GM06990 (cell line): ENCODE measurements at regions not wholly inside any gene's neighbourhood (a gene's known extent, or its start where the extent isn't known, plus 50 kb on each side); places are given as distances from the start of the nearest gene placed in this dataset.

Source experiments
- DNase-seq: peaks from one replicate; pipeline ENCODE4 v3.0.0-alpha.2; 2011; ENCODE audit not compliant: insufficient read length; ENCODE audit errors: extremely low read depth
- H3K27me3 ChIP-seq: replicated peaks from 2 replicates; pipeline ENCODE4 v1.6.0; 2011; ENCODE audit warnings: low read length; ENCODE audit not compliant: control insufficient read depth, insufficient read depth
- H3K36me3 ChIP-seq: 2 replicates; pipeline ENCODE4 v1.5.1; 2011; ENCODE audit warnings: low read length; ENCODE audit not compliant: control insufficient read depth, insufficient read depth
- H3K4me3 ChIP-seq: replicated peaks from 2 replicates; pipeline ENCODE4 v1.5.1; 2011; ENCODE audit warnings: low read depth, mild to moderate bottlenecking, control low read depth, low read length
- TF ChIP-seq, protein P1 (sequence below): IDR thresholded peaks from 2 replicates; pipeline ENCODE4 v1.5.1; 2011; ENCODE audit warnings: low read length, control low read depth, mild to moderate bottlenecking, inconsistent platforms; ENCODE audit not compliant: insufficient read depth, poor library complexity, severe bottlenecking

DNA sequence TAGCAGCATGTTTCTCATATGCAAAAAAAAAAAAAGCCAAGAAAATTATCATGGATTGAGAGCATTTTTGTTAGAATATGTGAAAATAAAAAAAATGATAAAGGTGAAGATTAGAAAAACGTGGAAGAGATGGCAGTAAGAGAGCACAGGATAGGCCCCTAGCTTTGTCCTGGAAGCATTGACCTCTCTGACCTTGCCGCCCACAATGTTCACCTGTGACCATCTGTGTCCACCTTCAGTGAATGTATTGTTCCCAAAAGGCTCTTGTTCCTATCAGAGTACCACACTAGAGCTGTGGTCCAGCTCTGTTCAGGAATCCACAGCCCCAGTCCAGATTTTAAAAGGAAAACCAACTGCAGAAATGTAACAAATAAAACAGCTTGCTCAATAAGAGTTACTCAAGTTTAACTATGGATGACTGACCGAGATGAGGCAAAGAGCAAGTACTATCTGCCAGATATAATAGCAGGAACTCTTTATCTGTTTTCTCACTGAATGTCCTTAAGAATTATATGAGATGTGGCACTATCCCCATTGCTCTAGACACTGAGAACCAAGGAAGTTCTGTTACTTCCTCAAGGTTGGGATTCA, 287.7 kb upstream of the STXBP5 start:
- Histone ChIP-seq H3K4me3 (no peak overlapping the region), H3K27me3 (no peaks in the 10 kb centered on the region), H3K36me3 (no peaks in the 10 kb centered on the region)
- no peak for DNase-seq
- TF ChIP-seq, protein P1, sequence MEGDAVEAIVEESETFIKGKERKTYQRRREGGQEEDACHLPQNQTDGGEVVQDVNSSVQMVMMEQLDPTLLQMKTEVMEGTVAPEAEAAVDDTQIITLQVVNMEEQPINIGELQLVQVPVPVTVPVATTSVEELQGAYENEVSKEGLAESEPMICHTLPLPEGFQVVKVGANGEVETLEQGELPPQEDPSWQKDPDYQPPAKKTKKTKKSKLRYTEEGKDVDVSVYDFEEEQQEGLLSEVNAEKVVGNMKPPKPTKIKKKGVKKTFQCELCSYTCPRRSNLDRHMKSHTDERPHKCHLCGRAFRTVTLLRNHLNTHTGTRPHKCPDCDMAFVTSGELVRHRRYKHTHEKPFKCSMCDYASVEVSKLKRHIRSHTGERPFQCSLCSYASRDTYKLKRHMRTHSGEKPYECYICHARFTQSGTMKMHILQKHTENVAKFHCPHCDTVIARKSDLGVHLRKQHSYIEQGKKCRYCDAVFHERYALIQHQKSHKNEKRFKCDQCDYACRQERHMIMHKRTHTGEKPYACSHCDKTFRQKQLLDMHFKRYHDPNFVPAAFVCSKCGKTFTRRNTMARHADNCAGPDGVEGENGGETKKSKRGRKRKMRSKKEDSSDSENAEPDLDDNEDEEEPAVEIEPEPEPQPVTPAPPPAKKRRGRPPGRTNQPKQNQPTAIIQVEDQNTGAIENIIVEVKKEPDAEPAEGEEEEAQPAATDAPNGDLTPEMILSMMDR, result no peak

DNA sequence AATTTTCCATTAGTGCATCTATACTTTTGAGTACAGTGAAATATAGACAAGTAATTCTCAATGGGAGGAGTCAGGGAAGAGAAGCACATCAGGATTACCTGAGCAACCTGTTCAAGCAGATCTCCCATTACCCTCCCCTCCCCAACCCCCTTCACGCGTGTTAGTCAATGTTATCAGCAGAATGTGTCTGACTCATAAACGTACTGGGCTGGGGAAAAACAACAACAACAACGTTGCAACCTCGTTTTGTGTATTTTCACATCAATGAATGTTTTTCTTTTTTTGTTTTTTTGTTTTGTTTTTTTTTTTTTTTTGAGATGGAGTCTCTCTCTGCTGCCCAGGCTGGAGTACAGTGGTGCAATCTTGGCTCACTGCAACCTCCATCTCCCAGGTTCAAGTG, 287.0 kb upstream of the STXBP5 start:
- TF ChIP-seq, protein P1, result no peak

DNA sequence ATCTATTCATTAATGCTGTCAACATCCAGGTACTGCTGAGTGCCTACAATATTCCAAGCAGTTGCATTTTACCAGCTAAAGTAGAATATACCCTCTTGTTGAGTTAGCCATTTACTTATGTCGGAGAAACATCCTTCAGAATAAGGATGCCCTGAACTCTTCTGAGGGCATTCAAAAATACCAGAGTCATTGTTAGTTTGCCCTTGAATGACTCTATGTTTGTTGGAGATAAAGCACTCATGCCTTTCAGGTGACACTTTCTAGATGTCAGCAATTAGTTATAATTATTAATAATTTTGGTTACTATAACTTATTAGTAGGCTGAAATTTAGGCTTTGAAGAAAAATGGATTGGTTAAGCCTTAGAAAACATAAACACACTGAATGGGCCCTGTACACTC, 286.2 kb upstream of the STXBP5 start:
- no peak overlapping the region for H3K4me3 ChIP-seq
- no peaks in the 10 kb centered on the region for H3K36me3 ChIP-seq
- DNase-seq, result no peak
- no peaks in the 10 kb centered on the region for H3K27me3 ChIP-seq
- TF ChIP-seq, protein P1, result no peak

More for the DNA sequence above, 287.0 kb upstream of the STXBP5 start:
- no peaks in the 10 kb centered on the region for H3K27me3 ChIP-seq
- no peak for DNase-seq
- H3K36me3 ChIP-seq, result no peaks in the 10 kb centered on the region
- H3K4me3 ChIP-seq, result no peak overlapping the region

DNA sequence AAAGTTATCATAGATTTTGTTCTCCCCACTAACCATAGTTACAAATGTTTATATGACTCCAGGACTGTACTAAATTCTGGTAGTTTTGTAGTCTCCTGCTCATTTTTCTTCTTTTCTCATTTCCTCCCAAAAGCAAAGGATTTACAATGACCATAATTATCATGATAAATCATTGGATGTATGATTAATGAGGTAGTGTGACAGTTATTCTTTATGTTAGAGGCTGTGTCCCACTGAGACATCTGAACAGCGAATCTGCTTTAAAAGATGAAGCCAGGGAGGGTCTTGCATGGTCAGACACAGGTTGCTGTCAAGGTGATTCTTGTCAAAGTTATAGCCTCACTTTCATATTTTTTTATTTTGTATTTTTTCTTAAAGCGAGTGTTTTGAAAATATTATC, 285.2 kb upstream of the STXBP5 start:
- Histone ChIP-seq H3K27me3 (no peaks in the 10 kb centered on the region), H3K4me3 (no peak overlapping the region), H3K36me3 (no peaks in the 10 kb centered on the region)
- TF ChIP-seq, protein P1, result no peak
- no peak for DNase-seq

DNA sequence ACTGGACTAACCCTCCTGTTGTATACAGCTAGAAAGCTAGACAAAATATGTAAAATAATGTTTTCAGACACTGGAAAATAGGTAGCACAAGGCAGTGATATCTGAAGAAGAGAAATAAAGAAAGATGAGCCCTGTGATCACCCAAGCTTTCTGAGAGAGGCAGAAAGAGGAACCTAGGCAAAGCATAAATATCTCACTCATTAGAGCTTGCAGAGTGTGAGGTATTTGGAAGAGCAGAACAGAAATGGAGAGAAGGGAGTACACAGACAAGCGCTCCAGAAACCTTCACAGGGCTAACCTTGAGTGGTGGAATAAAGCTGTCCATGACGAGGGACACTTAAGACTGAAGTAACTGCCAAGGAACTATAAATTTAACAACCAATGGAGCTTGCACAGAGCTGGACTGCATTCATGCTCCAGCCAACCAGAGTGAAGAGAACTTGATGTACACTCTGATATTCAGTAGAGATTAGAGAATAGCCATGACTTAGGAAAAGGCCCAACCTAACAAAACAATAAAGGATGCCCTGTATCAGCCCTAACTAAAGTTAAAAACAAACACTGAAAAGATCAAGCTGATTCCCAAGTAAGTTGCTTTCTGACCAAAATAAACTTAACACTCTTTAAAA, 280.9 kb upstream of the STXBP5 start:
- TF ChIP-seq, protein P1, result no peak

DNA sequence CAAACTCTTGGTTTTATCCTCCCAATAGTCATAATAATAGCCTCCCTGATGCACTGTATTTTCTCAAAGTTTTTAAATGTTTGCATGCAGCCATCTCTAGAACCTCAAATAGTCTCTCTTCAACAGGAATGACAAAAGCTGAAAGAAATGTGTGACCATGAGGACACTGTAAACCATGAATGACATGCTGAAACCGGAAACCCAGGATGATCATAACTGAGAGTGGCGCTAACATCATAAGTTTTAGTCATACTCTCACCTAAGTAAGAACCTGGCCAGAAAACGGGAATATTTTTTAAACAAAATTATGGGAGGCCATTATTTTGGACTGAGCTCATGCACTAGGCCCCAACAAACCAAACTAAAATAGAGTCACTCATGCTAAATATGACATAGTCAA, 278.4 kb upstream of the STXBP5 start:
- TF ChIP-seq, protein P1, result no peak
- Histone ChIP-seq H3K36me3 (no peaks in the 10 kb centered on the region), H3K4me3 (no peak overlapping the region), H3K27me3 (no peaks in the 10 kb centered on the region)
- DNase-seq, result no peak

More for the DNA sequence above, 280.9 kb upstream of the STXBP5 start:
- no peak for DNase-seq
- no peaks in the 10 kb centered on the region for H3K36me3 ChIP-seq
- H3K27me3 ChIP-seq, result no peaks in the 10 kb centered on the region
- H3K4me3 ChIP-seq, result no peak overlapping the region
